CD14-positive monocyte (primary cell): ENCODE measurements at regions not wholly inside any gene's neighbourhood (a gene's known extent, or its start where the extent isn't known, plus 50 kb on each side); places are given as distances from the start of the nearest gene placed in this dataset.

Experiments
- DNase-seq, 3 donors: peaks; one replicate each; pipeline ENCODE4 v3.0.0-alpha.2; 2011 to 2022
- H2AFZ ChIP-seq: 2 replicates; pipeline ENCODE4 v1.6.0; 2012; ENCODE audit warnings: mild to moderate bottlenecking, low read depth, low read length, inconsistent platforms; ENCODE audit not compliant: insufficient read depth, poor library complexity, severe bottlenecking
- H3K27ac ChIP-seq, 2 donors: 1 replicate in 1 of 2; 2 replicates in 1 of 2; pipeline ENCODE4 v1.5.1; 2012 to 2013; ENCODE audit warnings: low read length in 2 of 2, control low read depth in 1 of 2, inconsistent platforms in 1 of 2, low read depth in 1 of 2, mild to moderate bottlenecking in 1 of 2
- H3K27me3 ChIP-seq, 2 donors: one replicate each; pipeline versions ENCODE4 v1.6.0 to v1.6.1; 2011 to 2013; ENCODE audit warnings: low read length in 2 of 2; ENCODE audit not compliant: control insufficient read depth in 2 of 2, insufficient read depth in 2 of 2
- H3K36me3 ChIP-seq, 2 donors: replicated peaks in 1 of 2; 1 replicate in 1 of 2; 2 replicates in 1 of 2; pipeline versions ENCODE4 v1.5.1 to v1.6.1; 2012 to 2013; ENCODE audit warnings: low read length in 2 of 2, control low read depth in 1 of 2, inconsistent platforms in 1 of 2, mild to moderate bottlenecking in 1 of 2; ENCODE audit not compliant: insufficient read depth in 2 of 2, control insufficient read depth in 1 of 2
- H3K4me1 ChIP-seq, 2 donors: 1 replicate in 1 of 2; 2 replicates in 1 of 2; pipeline versions ENCODE4 v1.5.1 to v1.6.1; 2012 to 2013; ENCODE audit warnings: low read length in 2 of 2, control low read depth in 1 of 2, inconsistent platforms in 1 of 2, mild to moderate bottlenecking in 1 of 2, moderate library complexity in 1 of 2; ENCODE audit not compliant: insufficient read depth in 2 of 2, control insufficient read depth in 1 of 2
- H3K4me2 ChIP-seq: replicated peaks from 2 replicates; pipeline ENCODE3; 2012; ENCODE audit warnings: low read length, moderate library complexity, mild to moderate bottlenecking; ENCODE audit not compliant: poor library complexity, severe bottlenecking; ENCODE audit errors: extremely low read depth
- H3K4me3 ChIP-seq, 3 experiments: fragments of 200-600 bp in 1 of 3; sonication (generic) in 1 of 3; replicated peaks in 1 of 3; 1 replicate in 2 of 3; 2 replicates in 1 of 3; pipeline ENCODE4 v1.5.1; 2011 to 2013; ENCODE audit warnings: low read length in 3 of 3, mild to moderate bottlenecking in 3 of 3, control low read depth in 2 of 3, low read depth in 2 of 3, inconsistent platforms in 1 of 3, moderate library complexity in 1 of 3
- H3K79me2 ChIP-seq: 2 replicates; pipeline ENCODE4 v1.6.0; 2012; ENCODE audit warnings: mild to moderate bottlenecking, control low read depth, inconsistent platforms, low read length, moderate library complexity; ENCODE audit not compliant: insufficient read depth
- H3K9ac ChIP-seq: 2 replicates; pipeline ENCODE4 v1.6.0; 2017; ENCODE audit warnings: low read length, mild to moderate bottlenecking; ENCODE audit not compliant: insufficient read depth, poor library complexity, severe bottlenecking
- H3K9me3 ChIP-seq, 2 donors: replicated peaks in 1 of 2; 1 replicate in 1 of 2; 2 replicates in 1 of 2; pipeline versions ENCODE4 v1.5.1 to v1.6.1; 2012 to 2013; ENCODE audit warnings: low read length in 2 of 2, control low read depth in 1 of 2; ENCODE audit not compliant: control insufficient read depth in 1 of 2, insufficient read depth in 1 of 2
- H4K20me1 ChIP-seq: 2 replicates; pipeline ENCODE4 v1.6.0; 2012; ENCODE audit warnings: mild to moderate bottlenecking, low read length, control low read depth, moderate library complexity; ENCODE audit not compliant: insufficient read depth
- H3K27ac Mint-ChIP-seq, 7 donors: one replicate each; pipeline ENCODE4 v1.8.0; 2020; ENCODE audit warnings: mild to moderate bottlenecking in 7 of 7, mixed read lengths in 7 of 7, moderate library complexity in 6 of 7, inconsistent platforms in 2 of 7
- H3K27me3 Mint-ChIP-seq, 3 donors: one replicate each; pipeline ENCODE4 v1.8.0; 2021 to 2022; ENCODE audit warnings: low read depth in 3 of 3, mild to moderate bottlenecking in 3 of 3, mixed read lengths in 3 of 3, moderate library complexity in 3 of 3, inconsistent platforms in 1 of 3
- H3K36me3 Mint-ChIP-seq, 2 donors: one replicate each; pipeline ENCODE4 v1.8.0; 2020; ENCODE audit warnings: mixed read lengths in 2 of 2, inconsistent platforms in 1 of 2, mild to moderate bottlenecking in 1 of 2
- H3K4me1 Mint-ChIP-seq: one replicate; pipeline ENCODE4 v1.8.0; 2020; ENCODE audit warnings: mild to moderate bottlenecking, mixed read lengths
- H3K4me3 Mint-ChIP-seq, 2 donors: one replicate each; pipeline ENCODE4 v1.8.0; 2020; ENCODE audit warnings: mild to moderate bottlenecking in 2 of 2, mixed read lengths in 2 of 2, moderate library complexity in 1 of 2
- H3K9me3 Mint-ChIP-seq, 7 donors: one replicate each; pipeline ENCODE4 v1.8.0; 2020 to 2022; ENCODE audit warnings: mixed read lengths in 7 of 7, mild to moderate bottlenecking in 6 of 7, moderate library complexity in 6 of 7, inconsistent platforms in 2 of 7
- CTCF ChIP-seq: fragments of 200-600 bp; IDR thresholded peaks from one replicate; pipeline ENCODE4 v1.8.0; 2022; ENCODE audit warnings: antibody characterized with exemption, mild to moderate bottlenecking
- WGBS: methylation state at CpG from one replicate; pipeline ENCODE4 v1.1.5; 2013; ENCODE audit warnings: missing lambda C conversion rate; ENCODE audit not compliant: insufficient coverage; 5-methylcytosine and 5-hydroxymethylcytosine counted together
- intact Hi-C, 2 donors: fragments of 100-400 bp; cut with micrococcal nuclease; formaldehyde crosslinking; loops; one replicate each; pipeline versions ENCODE4 v1.15.0 to v1.15.1; 2023

GRCh38 chr1:114253900-114254299 lies 100.2 kb upstream of the SYT6 start:
- DNase-seq = no peak
- no peaks in the 10 kb centered on the region for H3K4me1 ChIP-seq
- no peak overlapping the region for H3K4me2 ChIP-seq
- no peaks in the 10 kb centered on the region for H3K36me3 ChIP-seq
- H2AFZ ChIP-seq = no peak overlapping the region
- TF ChIP-seq CTCF = no peak
- no peak overlapping the region for H3K27ac ChIP-seq
- no peak overlapping the region for H3K9ac ChIP-seq
- H3K27me3 ChIP-seq = peaks cover 0 to 6% of the 10 kb centered on the region in 2 donors
- intact Hi-C loops = no loop called here
- H3K4me3 Mint-ChIP-seq = no peak overlapping the region
- H3K79me2 ChIP-seq = no peaks in the 10 kb centered on the region
- H4K20me1 ChIP-seq = no peaks in the 10 kb centered on the region
- peaks cover 4 to 9% of the 10 kb centered on the region in 2 donors for H3K9me3 ChIP-seq
- WGBS = no CpG with 5 or more reads among the region's 1 CpG
- peaks cover 0 to 7% (median 0%) of the 10 kb centered on the region in 3 donors for H3K27me3 Mint-ChIP-seq
- no peaks in the 10 kb centered on the region for H3K36me3 Mint-ChIP-seq
- H3K27ac Mint-ChIP-seq = no peak overlapping the region
- peaks cover 2 to 18% (median 11%) of the 10 kb centered on the region in 7 donors for H3K9me3 Mint-ChIP-seq
- no peaks in the 10 kb centered on the region for H3K4me1 Mint-ChIP-seq
- no peak overlapping the region for H3K4me3 ChIP-seq

GRCh38 chr1:114251573-114251939 lies 97.9 kb upstream of the SYT6 start:
- Histone ChIP-seq H3K27ac (no peak overlapping the region), H2AFZ (no peak overlapping the region), H3K36me3 (no peaks in the 10 kb centered on the region), H3K4me2 (no peak overlapping the region), H4K20me1 (no peaks in the 10 kb centered on the region), H3K4me1 (no peaks in the 10 kb centered on the region), H3K9me3 (peaks cover 4 to 9% of the 10 kb centered on the region in 2 donors), H3K27me3 (peaks cover 0 to 5% of the 10 kb centered on the region in 2 donors), H3K79me2 (no peaks in the 10 kb centered on the region), H3K9ac (no peak overlapping the region), H3K4me3 (no peak overlapping the region)
- no peaks in the 10 kb centered on the region for H3K4me1 Mint-ChIP-seq
- peaks cover 2 to 18% (median 11%) of the 10 kb centered on the region in 7 donors for H3K9me3 Mint-ChIP-seq
- no peak for DNase-seq
- peaks cover 2 to 6% (median 4%) of the 10 kb centered on the region in 3 donors for H3K27me3 Mint-ChIP-seq
- TF ChIP-seq CTCF = no peak
- whole genome bisulfite sequencing = 100% methylated on average over 4 of the region's 4 CpGs
- H3K36me3 Mint-ChIP-seq = no peaks in the 10 kb centered on the region
- no peak overlapping the region for H3K4me3 Mint-ChIP-seq
- intact Hi-C loops = no loop called here
- peak overlapping the region in 1 of 7 donors; percentile 76 for H3K27ac Mint-ChIP-seq
